ENCODE measurements at regions not wholly inside any gene's neighbourhood (a gene's known extent, or its start where the extent isn't known, plus 50 kb on each side); places are given as distances from the start of the nearest gene placed in this dataset.

- no peak for DNase-seq
Observed at GRCh38 chr12:107228076-107228475, 134.7 kb upstream of the CRY1 start.

GRCh38 chr12:107229827-107230226 lies 136.5 kb upstream of the CRY1 start:
- intact Hi-C loops (cut with DNase I), result no loop called here
- TF ChIP-seq CTCF (IDR thresholded peaks at IDR 0.05), result no peak
- DNase-seq, result no peak
- Histone ChIP-seq H3K27ac (no peak overlapping the region), H3K36me3 (ENCODE audit: insufficient read depth in 1 of 2, low read depth in 1 of 2) (no peaks in the 10 kb centered on the region), H3K4me3 (no peak overlapping the region), H3K27me3 (ENCODE audit: insufficient read depth in 3 of 3, low read length in 2 of 3) (peaks cover 0 to 6% (median 0%) of the 10 kb centered on the region in 3 donors), H3K4me1 (no peaks in the 10 kb centered on the region), H3K9me3 (no peaks in the 10 kb centered on the region)
- 72 to 77% (median 75%) methylated on average over 5 of the region's 5 CpGs for WGBS, 3 donors
- no peak for ATAC-seq

More at GRCh38 chr12:107228076-107228475, 134.7 kb upstream of the CRY1 start:
- no peak for TF ChIP-seq CTCF (IDR thresholded peaks at IDR 0.05)
- H3K4me3 ChIP-seq, result no peak overlapping the region
- 69 to 79% (median 75%) methylated on average over 4 of the region's 4 CpGs for WGBS, 3 donors
- no peak overlapping the region for H3K27ac ChIP-seq
- no peak for ATAC-seq
- intact Hi-C loops (cut with DNase I), result no loop called here
- H3K27me3 ChIP-seq (ENCODE audit: insufficient read depth in 3 of 3, low read length in 2 of 3), result peaks cover 0 to 6% (median 2%) of the 10 kb centered on the region in 3 donors
- no peaks in the 10 kb centered on the region for H3K36me3 ChIP-seq (ENCODE audit: insufficient read depth in 1 of 2, low read depth in 1 of 2)
- no peaks in the 10 kb centered on the region for H3K9me3 ChIP-seq
- H3K4me1 ChIP-seq, result no peaks in the 10 kb centered on the region

- Histone ChIP-seq H3K27ac (no peak overlapping the region), H3K4me1 (no peaks in the 10 kb centered on the region), H3K4me3 (no peak overlapping the region), H3K27me3 (ENCODE audit: insufficient read depth in 3 of 3, low read length in 2 of 3) (peaks cover 0 to 9% (median 0%) of the 10 kb centered on the region in 3 donors), H3K36me3 (ENCODE audit: insufficient read depth in 1 of 2, low read depth in 1 of 2) (no peaks in the 10 kb centered on the region), H3K9me3 (no peaks in the 10 kb centered on the region)
- ATAC-seq, result no peak
- no peak for DNase-seq
- no peak for TF ChIP-seq CTCF (IDR thresholded peaks at IDR 0.05)
- 83 to 92% (median 89%) methylated on average over 11 of the region's 11 CpGs for whole genome bisulfite sequencing, 3 donors
- intact Hi-C loops (cut with DNase I), result no loop called here
Observed at GRCh38 chr12:107231303-107231702, 138.0 kb upstream of the CRY1 start.

GRCh38 chr12:107233551-107233950 lies 140.2 kb upstream of the CRY1 start:
- Histone ChIP-seq H3K4me3 (no peak overlapping the region), H3K36me3 (ENCODE audit: insufficient read depth in 1 of 2, low read depth in 1 of 2) (no peaks in the 10 kb centered on the region), H3K9me3 (no peaks in the 10 kb centered on the region), H3K27me3 (ENCODE audit: insufficient read depth in 3 of 3, low read length in 2 of 3) (peaks cover 0 to 9% (median 4%) of the 10 kb centered on the region in 3 donors), H3K4me1 (no peaks in the 10 kb centered on the region), H3K27ac (no peak overlapping the region)
- no peak for ATAC-seq
- no peak for DNase-seq
- intact Hi-C loops (cut with DNase I), result no loop called here
- no peak for TF ChIP-seq CTCF (IDR thresholded peaks at IDR 0.05)
- 56 to 76% (median 74%) methylated on average over 3 of the region's 3 CpGs for WGBS, 3 donors

GRCh38 chr12:107235600-107235999 lies 142.3 kb upstream of the CRY1 start:
- Histone ChIP-seq H3K27ac (no peak overlapping the region), H3K4me3 (no peak overlapping the region), H3K9me3 (no peaks in the 10 kb centered on the region), H3K27me3 (ENCODE audit: insufficient read depth in 3 of 3, low read length in 2 of 3) (peaks cover 0 to 9% (median 4%) of the 10 kb centered on the region in 3 donors), H3K4me1 (no peaks in the 10 kb centered on the region), H3K36me3 (ENCODE audit: insufficient read depth in 1 of 2, low read depth in 1 of 2) (no peaks in the 10 kb centered on the region)
- no peak for TF ChIP-seq CTCF (IDR thresholded peaks at IDR 0.05)
- DNase-seq (no peak), ATAC-seq (no peak)
- 82 to 85% (median 83%) methylated on average over 2 of the region's 2 CpGs for WGBS, 3 donors
- intact Hi-C loops (cut with DNase I), result no loop called here
